Naive thymus-derived CD4-positive, alpha-beta T cell (primary cell): ENCODE measurements at regions not wholly inside any gene's neighbourhood (a gene's known extent, or its start where the extent isn't known, plus 50 kb on each side); places are given as distances from the start of the nearest gene placed in this dataset.

Source experiments
- ATAC-seq: fragments of 150-1000 bp; cut with Tn5 transposase; 2 replicates; pipeline ENCODE4 v1.10.0; 2021; ENCODE audit warnings: mild to moderate bottlenecking, moderate library complexity
- CTCF ChIA-PET: fragments of 350-600 bp; sonication (Branson Sonifier 250); formaldehyde crosslinking; loops from one replicate; lab custom pipeline; 2021; ENCODE audit warnings: antibody characterized with exemption; lab: Charles Lee
- POLR2A ChIA-PET: fragments of 350-600 bp; sonication (Branson Sonifier 250); formaldehyde crosslinking; loops from one replicate; lab custom pipeline; 2021; ENCODE audit warnings: antibody characterized with exemption, inconsistent platforms; lab: Charles Lee
- DNase-seq, 9 donors: peaks; one replicate each; pipeline versions ENCODE4 v3.0.0 to v3.0.0-alpha.2; 2020 to 2022; ENCODE audit warnings: mixed read lengths in 1 of 9
- H3K27ac ChIP-seq: one replicate; pipeline ENCODE4 v1.7.0; 2013; ENCODE audit warnings: mild to moderate bottlenecking, low read depth, low read length, moderate library complexity
- H3K27me3 ChIP-seq, 2 donors: one replicate each; pipeline ENCODE4 v1.7.0; 2013; ENCODE audit warnings: low read length in 2 of 2, mild to moderate bottlenecking in 2 of 2, moderate library complexity in 2 of 2; ENCODE audit not compliant: control insufficient read depth in 2 of 2, insufficient read depth in 2 of 2
- H3K36me3 ChIP-seq, 3 experiments: 1 replicate in 2 of 3; 2 replicates in 1 of 3; pipeline ENCODE4 v1.7.0; 2013; ENCODE audit warnings: low read length in 3 of 3, mild to moderate bottlenecking in 3 of 3, moderate library complexity in 1 of 3; ENCODE audit not compliant: insufficient read depth in 3 of 3, control insufficient read depth in 2 of 3
- H3K4me1 ChIP-seq, 2 donors: one replicate each; pipeline ENCODE4 v1.7.0; 2013; ENCODE audit warnings: low read length in 2 of 2, mild to moderate bottlenecking in 2 of 2, moderate library complexity in 1 of 2; ENCODE audit not compliant: control insufficient read depth in 2 of 2, insufficient read depth in 2 of 2
- H3K4me3 ChIP-seq: 2 replicates; pipeline ENCODE4 v1.7.0; 2013; ENCODE audit warnings: mild to moderate bottlenecking, low read length
- H3K9me3 ChIP-seq, 3 experiments: 1 replicate in 2 of 3; 2 replicates in 1 of 3; pipeline ENCODE4 v1.7.0; 2013; ENCODE audit warnings: low read length in 3 of 3; ENCODE audit not compliant: control insufficient read depth in 2 of 3
- H3K27ac Mint-ChIP-seq, 9 donors: one replicate each; pipeline ENCODE4 v1.8.0; 2020 to 2022; ENCODE audit warnings: mixed read lengths in 9 of 9, mild to moderate bottlenecking in 8 of 9, moderate library complexity in 5 of 9, inconsistent platforms in 2 of 9
- H3K27me3 Mint-ChIP-seq, 5 donors: one replicate each; pipeline ENCODE4 v1.8.0; 2021 to 2022; ENCODE audit warnings: mixed read lengths in 5 of 5, mild to moderate bottlenecking in 1 of 5
- H3K36me3 Mint-ChIP-seq, 5 donors: one replicate each; pipeline ENCODE4 v1.8.0; 2020 to 2022; ENCODE audit warnings: mixed read lengths in 5 of 5, mild to moderate bottlenecking in 3 of 5, inconsistent platforms in 1 of 5
- H3K4me1 Mint-ChIP-seq, 7 donors: one replicate each; pipeline ENCODE4 v1.8.0; 2020 to 2022; ENCODE audit warnings: mixed read lengths in 7 of 7, mild to moderate bottlenecking in 3 of 7, inconsistent platforms in 1 of 7
- H3K4me3 Mint-ChIP-seq, 10 donors: one replicate each; pipeline ENCODE4 v1.8.0; 2020 to 2022; ENCODE audit warnings: mild to moderate bottlenecking in 10 of 10, mixed read lengths in 10 of 10, moderate library complexity in 6 of 10, inconsistent platforms in 2 of 10
- H3K9me3 Mint-ChIP-seq, 11 donors: one replicate each; pipeline ENCODE4 v1.8.0; 2020 to 2022; ENCODE audit warnings: mixed read lengths in 11 of 11, mild to moderate bottlenecking in 4 of 11, inconsistent platforms in 1 of 11, moderate library complexity in 1 of 11
- intact Hi-C, 2 donors: fragments of 100-400 bp; cut with micrococcal nuclease; formaldehyde crosslinking; loops; one replicate each; pipeline ENCODE4 v1.15.1; 2023

DNA sequence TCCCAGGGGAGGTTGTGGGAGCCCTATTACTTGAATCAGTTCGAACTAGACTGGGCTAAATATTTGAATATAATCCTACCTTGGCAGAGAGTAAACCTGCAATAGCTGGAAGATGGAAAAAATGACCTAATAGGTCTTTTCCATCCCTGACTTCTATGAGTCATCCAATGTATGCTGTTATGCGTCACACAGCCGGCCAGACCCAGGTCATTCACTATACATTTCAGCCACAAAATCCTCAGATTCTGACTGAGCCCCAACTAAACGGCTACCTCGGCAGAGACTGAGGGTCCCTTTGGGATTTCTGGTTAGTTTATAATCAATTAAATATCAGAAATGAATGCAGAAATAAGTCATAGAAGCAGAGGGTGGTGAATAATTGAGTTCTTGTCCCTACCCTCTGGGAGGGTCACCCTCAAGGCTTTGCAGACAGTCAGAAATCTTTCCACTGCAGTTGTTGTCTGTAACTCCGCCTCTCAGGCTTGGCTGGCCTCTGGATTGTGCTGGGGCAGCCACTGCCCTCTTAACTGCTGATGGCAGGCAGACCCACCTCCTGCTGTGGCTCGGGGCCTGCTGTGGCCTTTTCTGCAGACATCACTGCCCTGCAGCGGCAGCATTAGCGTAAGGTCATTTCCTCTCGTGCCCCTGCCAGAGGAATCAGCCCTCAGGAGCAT is 240.5 kb downstream of the TGFB2 start:
- ChIA-PET POLR2A (no interaction called here), CTCF (no interaction called here)
- intact Hi-C loops, result no loop called here

DNA sequence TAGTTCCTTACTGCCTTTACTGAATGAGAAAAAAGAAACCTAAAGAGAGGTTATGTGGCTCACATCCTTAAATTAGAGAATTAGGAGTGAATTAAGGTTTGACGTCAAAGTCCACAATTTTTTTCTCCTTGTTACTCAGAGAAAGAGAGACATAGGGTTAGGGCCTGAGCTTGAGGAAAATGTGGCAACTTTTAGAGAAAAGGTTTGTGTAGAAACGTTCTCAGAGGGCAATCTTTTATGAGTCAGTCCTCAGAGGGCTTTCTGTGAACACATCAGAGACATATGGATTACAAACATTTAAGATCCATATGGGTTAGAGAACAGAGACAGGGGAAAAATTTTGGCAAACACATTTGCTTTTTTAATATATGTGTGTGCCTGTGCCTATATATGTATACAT is 242.8 kb downstream of the TGFB2 start:
- intact Hi-C loops, result no loop called here
- H3K27ac Mint-ChIP-seq, result no peak overlapping the region
- ChIA-PET POLR2A (no interaction called here), CTCF (no interaction called here)
- no peaks in the 10 kb centered on the region for H3K4me1 ChIP-seq
- ATAC-seq (no peak), DNase-seq (no peak)
- no peaks in the 10 kb centered on the region for H3K36me3 ChIP-seq
- no peak overlapping the region for H3K27ac ChIP-seq
- H3K4me3 Mint-ChIP-seq, result no peak overlapping the region
- H3K36me3 Mint-ChIP-seq, result no peaks in the 10 kb centered on the region
- no peak overlapping the region for H3K4me3 ChIP-seq
- H3K9me3 ChIP-seq, result no peaks in the 10 kb centered on the region
- H3K4me1 Mint-ChIP-seq, result peaks cover 0 to 4% (median 0%) of the 10 kb centered on the region in 7 donors
- peaks cover 0 to 6% (median 4%) of the 10 kb centered on the region in 5 donors for H3K27me3 Mint-ChIP-seq
- no peaks in the 10 kb centered on the region for H3K27me3 ChIP-seq
- H3K9me3 Mint-ChIP-seq, result peaks cover 0 to 25% (median 5%) of the 10 kb centered on the region in 11 donors

More for the DNA sequence above, 240.5 kb downstream of the TGFB2 start:
- ATAC-seq (no peak), DNase-seq (no peak)
- H3K4me3 ChIP-seq, result no peak overlapping the region
- H3K36me3 ChIP-seq, result no peaks in the 10 kb centered on the region
- H3K4me3 Mint-ChIP-seq, result no peak overlapping the region
- H3K9me3 Mint-ChIP-seq, result peaks cover 0 to 24% (median 5%) of the 10 kb centered on the region in 11 donors
- no peaks in the 10 kb centered on the region for H3K27me3 ChIP-seq
- no peaks in the 10 kb centered on the region for H3K9me3 ChIP-seq
- H3K27me3 Mint-ChIP-seq, result peaks cover 0 to 6% (median 4%) of the 10 kb centered on the region in 5 donors
- no peak overlapping the region for H3K27ac ChIP-seq
- H3K27ac Mint-ChIP-seq, result no peak overlapping the region
- peaks cover 0 to 4% (median 0%) of the 10 kb centered on the region in 7 donors for H3K4me1 Mint-ChIP-seq
- no peaks in the 10 kb centered on the region for H3K36me3 Mint-ChIP-seq
- no peaks in the 10 kb centered on the region for H3K4me1 ChIP-seq

DNA sequence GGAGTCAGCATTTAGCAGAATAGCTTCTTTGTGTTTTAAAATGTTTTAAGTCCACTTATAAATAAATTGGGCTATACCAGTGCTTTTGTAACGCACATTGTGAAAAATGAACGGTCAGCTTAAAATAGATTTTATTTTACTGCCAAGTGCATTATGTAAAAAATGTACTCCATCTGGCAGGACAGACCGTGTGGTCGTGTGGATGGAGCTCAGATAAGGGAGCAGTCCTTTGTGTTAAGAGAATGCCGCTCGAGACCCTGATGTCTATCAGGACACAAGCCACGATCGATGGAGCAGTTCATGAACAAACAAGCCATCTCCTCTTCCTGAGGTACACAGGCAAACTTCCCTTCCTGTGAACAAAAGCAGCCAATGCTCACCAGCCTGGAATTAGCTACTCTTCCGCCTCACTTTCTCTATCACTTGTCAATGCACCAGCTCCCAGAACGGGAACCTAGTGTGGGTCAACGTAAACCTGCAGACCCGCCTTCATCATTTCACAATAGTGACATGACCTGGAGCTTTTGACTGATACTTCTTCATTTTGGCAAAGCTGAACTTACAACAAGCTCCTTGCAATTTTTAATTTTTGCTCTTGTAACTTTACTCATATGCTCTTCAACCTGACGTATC is 243.5 kb downstream of the TGFB2 start:
- ATAC-seq, result no peak
- Histone ChIP-seq H3K4me3 (no peak overlapping the region), H3K36me3 (no peaks in the 10 kb centered on the region), H3K27me3 (no peaks in the 10 kb centered on the region), H3K9me3 (no peaks in the 10 kb centered on the region), H3K27ac (no peak overlapping the region), H3K4me1 (no peaks in the 10 kb centered on the region)
- peaks cover 0 to 4% (median 0%) of the 10 kb centered on the region in 7 donors for H3K4me1 Mint-ChIP-seq
- CTCF ChIA-PET, result no interaction called here
- DNase-seq, result no peak
- POLR2A ChIA-PET, result no interaction called here
- H3K9me3 Mint-ChIP-seq, result peaks cover 0 to 19% (median 3%) of the 10 kb centered on the region in 11 donors
- no peaks in the 10 kb centered on the region for H3K36me3 Mint-ChIP-seq
- H3K4me3 Mint-ChIP-seq, result no peak overlapping the region
- peaks cover 0 to 5% (median 4%) of the 10 kb centered on the region in 5 donors for H3K27me3 Mint-ChIP-seq
- H3K27ac Mint-ChIP-seq, result no peak overlapping the region
- intact Hi-C loops, result no loop called here

DNA sequence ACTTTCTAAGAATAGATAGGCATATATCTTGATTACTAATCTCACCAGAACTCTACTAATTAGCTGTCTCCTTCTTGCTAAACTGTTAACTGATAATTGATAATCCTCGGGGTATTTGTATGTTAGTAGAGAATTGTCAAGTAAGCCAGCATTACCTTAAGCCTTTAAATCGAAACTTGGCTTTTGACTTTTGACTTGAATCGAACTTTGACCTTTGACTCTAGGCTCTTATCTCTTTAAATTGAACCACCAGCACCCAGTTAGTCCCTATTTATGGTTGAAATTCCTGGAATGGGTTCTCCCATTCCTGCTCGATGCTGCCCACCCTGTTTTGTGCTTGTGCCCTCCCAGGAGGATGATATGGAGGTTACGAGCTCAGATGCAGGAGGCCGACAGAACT is 244.4 kb downstream of the TGFB2 start:
- ChIA-PET POLR2A (no interaction called here), CTCF (interaction anchor here (0.6 kb wide), 1 partner anchor 820 kb away, joined by 3 read pairs; no protein-coding TSS in a partner anchor)
- H3K27ac ChIP-seq, result no peak overlapping the region
- no peak overlapping the region for H3K4me3 ChIP-seq
- ATAC-seq (no peak), DNase-seq (no peak)
- no peaks in the 10 kb centered on the region for H3K36me3 ChIP-seq
- H3K4me1 ChIP-seq, result no peaks in the 10 kb centered on the region
- H3K27me3 ChIP-seq, result no peaks in the 10 kb centered on the region
- peaks cover 0 to 4% (median 0%) of the 10 kb centered on the region in 7 donors for H3K4me1 Mint-ChIP-seq
- H3K9me3 ChIP-seq, result no peaks in the 10 kb centered on the region
- H3K27me3 Mint-ChIP-seq, result peaks cover 0 to 6% (median 5%) of the 10 kb centered on the region in 5 donors
- intact Hi-C loops, result no loop called here
- H3K4me3 Mint-ChIP-seq, result no peak overlapping the region
- H3K36me3 Mint-ChIP-seq, result no peaks in the 10 kb centered on the region
- no peak overlapping the region for H3K27ac Mint-ChIP-seq
- peaks cover 0 to 15% (median 3%) of the 10 kb centered on the region in 11 donors for H3K9me3 Mint-ChIP-seq

DNA sequence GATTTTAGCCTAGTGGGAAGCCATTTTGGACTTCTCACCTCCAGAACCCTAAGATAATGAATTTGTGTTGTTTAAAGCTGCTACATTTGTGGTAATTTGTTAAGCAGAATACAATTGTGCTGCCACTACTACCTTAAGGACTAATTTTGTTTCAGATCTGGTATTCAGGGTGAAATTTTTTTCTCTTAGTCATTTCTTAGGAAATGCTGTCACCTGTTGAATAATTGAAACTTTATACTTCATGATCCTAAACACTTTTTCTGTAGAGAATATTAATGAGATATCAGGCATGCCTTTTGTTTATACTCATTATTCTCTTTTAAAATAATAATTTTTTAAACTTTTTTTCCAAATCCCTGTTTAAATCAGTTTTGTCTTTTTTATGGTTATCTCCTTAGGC is 246.8 kb downstream of the TGFB2 start:
- H3K4me3 ChIP-seq, result no peak overlapping the region
- H3K27ac Mint-ChIP-seq, result no peak overlapping the region
- no peaks in the 10 kb centered on the region for H3K36me3 ChIP-seq
- ChIA-PET POLR2A (no interaction called here), CTCF (no interaction called here)
- no peaks in the 10 kb centered on the region for H3K36me3 Mint-ChIP-seq
- H3K27me3 Mint-ChIP-seq, result peaks cover 0 to 9% (median 0%) of the 10 kb centered on the region in 5 donors
- H3K4me1 Mint-ChIP-seq, result peaks cover 0 to 4% (median 0%) of the 10 kb centered on the region in 7 donors
- no peak overlapping the region for H3K27ac ChIP-seq
- intact Hi-C loops, result no loop called here
- no peak for DNase-seq
- H3K4me1 ChIP-seq, result no peaks in the 10 kb centered on the region
- H3K9me3 ChIP-seq, result no peaks in the 10 kb centered on the region
- no peak for ATAC-seq
- H3K9me3 Mint-ChIP-seq, result peaks cover 0 to 15% (median 0%) of the 10 kb centered on the region in 11 donors
- no peak overlapping the region for H3K4me3 Mint-ChIP-seq
- no peaks in the 10 kb centered on the region for H3K27me3 ChIP-seq

DNA sequence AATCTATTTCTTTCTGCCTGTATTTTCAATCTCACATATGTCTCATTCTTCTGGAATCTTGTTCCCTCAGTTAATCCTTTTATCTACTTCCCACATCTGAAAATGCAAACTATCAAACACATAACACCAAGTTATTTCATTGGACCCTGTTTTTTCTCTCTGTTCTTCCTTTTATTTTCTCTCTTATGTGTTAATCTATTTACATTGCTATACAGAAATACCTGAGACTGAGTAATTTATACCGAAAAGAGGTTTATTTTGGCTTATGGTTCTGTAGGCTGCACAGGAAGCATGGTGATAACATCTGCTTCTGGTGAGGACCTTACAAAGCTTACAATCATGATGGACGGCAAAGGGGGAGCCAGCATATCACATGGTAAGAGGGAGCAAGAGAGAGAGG is 247.6 kb downstream of the TGFB2 start:
- Histone ChIP-seq H3K4me1 (no peaks in the 10 kb centered on the region), H3K9me3 (no peaks in the 10 kb centered on the region), H3K27me3 (no peaks in the 10 kb centered on the region), H3K4me3 (no peak overlapping the region), H3K36me3 (no peaks in the 10 kb centered on the region), H3K27ac (no peak overlapping the region)
- ATAC-seq, result no peak
- Mint-ChIP-seq H3K4me1 (peaks cover 0 to 4% (median 0%) of the 10 kb centered on the region in 7 donors), H3K36me3 (no peaks in the 10 kb centered on the region), H3K27me3 (peaks cover 0 to 12% (median under 1%) of the 10 kb centered on the region in 5 donors), H3K27ac (no peak overlapping the region), H3K4me3 (no peak overlapping the region), H3K9me3 (peaks cover 0 to 15% (median 0%) of the 10 kb centered on the region in 11 donors)
- DNase-seq, result no peak
- ChIA-PET CTCF (no interaction called here), POLR2A (no interaction called here)
- intact Hi-C loops, result no loop called here
